HG02852 (cell line): ENCODE measurements at regions not wholly inside any gene's neighbourhood (a gene's known extent, or its start where the extent isn't known, plus 50 kb on each side); places are given as distances from the start of the nearest gene placed in this dataset.

Experiments used
- ATAC-seq: cut with Tn5 transposase; IDR thresholded peaks from one replicate; pipeline ENCODE4 v1.9.1; 2021; ENCODE audit warnings: mild to moderate bottlenecking, moderate library complexity; ENCODE audit not compliant: unreplicated experiment

GRCh38 chr15:35764661-35765519 lies 218.9 kb upstream of the DPH6 start:
- ATAC-seq = no peak

DNA sequence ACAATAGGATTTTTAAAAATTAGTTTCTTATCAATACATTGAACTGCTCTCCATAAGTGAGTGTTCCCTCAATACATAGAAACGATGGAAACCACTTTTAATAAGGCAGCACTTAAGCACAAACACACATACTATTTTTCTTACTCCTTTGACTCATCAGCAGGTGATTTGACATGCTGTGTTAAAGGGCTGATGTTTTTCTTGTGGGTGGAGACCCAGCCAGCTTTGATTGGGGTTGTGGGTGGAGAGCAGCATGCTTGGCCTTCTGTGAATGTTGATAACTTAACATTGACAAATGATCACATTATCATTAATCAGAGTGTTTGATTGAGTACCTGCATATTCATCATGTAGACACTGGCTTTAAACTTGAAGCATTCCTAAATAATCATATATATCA lies 223.0 kb upstream of the DPH6 start:
- no peak for ATAC-seq

- no peak for ATAC-seq
These were observed 223.7 kb upstream of the DPH6 start for GRCh38 chr15:35769656-35770055.

DNA sequence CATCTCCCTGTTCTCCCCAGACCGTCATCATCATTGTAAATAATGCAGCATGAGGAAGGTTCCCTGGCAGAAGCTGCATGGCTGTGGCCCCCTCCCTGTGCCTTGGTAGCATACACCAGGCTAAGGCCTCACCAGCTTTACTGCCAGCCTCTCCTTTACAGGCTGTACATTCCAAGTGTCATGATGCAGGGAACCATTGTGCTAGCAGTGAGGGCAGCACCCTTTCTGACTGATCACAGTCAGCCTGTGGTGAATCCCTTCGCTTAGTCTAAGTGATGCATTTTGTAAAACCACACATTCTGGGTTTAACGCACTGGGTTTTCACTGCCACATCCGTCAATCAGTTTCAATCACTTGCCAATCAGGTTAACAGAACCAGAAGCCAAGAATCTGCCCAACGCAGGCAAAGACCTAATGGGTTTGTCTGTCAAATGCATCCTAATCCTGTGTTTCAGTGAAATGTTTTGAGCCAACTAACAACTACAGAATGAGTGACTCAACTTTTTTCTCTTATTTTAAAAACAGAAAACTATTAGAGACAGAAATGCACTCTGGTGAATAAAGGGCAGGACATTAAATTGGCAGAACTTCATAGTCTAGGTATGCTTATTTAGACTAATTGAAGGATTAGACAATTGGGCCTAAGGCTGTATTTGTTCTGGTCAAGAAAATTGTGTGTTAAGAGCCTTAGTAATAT lies 225.9 kb upstream of the DPH6 start:
- no peak for ATAC-seq

GRCh38 chr15:35774653-35775052 lies 228.7 kb upstream of the DPH6 start:
- ATAC-seq = no peak

DNA sequence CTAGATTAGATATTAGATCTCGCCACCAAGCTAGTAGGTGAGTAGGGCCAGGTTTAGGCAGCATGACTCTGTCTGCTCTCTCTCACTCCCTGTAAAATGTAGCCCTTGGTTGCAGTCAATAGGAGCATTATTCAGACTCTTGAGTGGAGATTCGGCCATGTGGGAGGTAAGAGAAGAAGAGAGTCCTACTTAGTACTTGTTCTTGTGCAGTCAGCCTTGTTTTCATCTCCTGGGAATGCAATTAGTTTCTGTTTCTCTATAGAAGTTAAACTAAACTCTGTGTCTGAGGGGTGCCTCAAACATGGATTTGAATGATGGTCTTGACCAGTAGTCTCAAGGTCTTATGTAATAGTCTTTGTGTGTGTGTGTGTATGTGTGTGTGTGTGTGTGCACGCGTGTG lies 229.5 kb upstream of the DPH6 start:
- ATAC-seq = no peak

- no peak for ATAC-seq
These were observed 231.1 kb upstream of the DPH6 start for GRCh38 chr15:35777061-35777460.

GRCh38 chr15:35783203-35783602 lies 237.2 kb upstream of the DPH6 start:
- no peak for ATAC-seq

DNA sequence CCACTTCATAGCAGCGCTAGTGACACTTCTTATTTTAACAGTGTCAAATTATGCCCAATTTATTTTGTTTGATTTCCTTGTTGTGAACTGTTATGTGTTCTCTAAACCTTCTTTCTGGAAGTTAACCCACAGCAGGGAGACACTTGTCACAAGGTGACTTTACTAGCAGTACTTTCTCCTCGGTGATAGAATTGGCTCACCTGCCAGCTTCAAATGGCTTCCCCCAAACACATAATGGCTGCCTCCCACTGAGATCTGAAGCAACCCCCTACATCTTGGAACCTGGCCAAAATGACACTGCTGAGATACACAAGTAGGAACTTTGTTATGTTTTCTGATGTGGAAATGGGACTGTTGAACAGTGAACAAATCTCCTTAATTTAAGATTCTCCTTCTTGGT lies 238.8 kb upstream of the DPH6 start:
- ATAC-seq = no peak

GRCh38 chr15:35810007-35810406 lies 264.0 kb upstream of the DPH6 start:
- no peak for ATAC-seq

GRCh38 chr15:35813573-35813972 lies 267.6 kb upstream of the DPH6 start:
- ATAC-seq = no peak

- ATAC-seq = no peak
These were observed 272.9 kb upstream of the DPH6 start for GRCh38 chr15:35818846-35819245.

DNA sequence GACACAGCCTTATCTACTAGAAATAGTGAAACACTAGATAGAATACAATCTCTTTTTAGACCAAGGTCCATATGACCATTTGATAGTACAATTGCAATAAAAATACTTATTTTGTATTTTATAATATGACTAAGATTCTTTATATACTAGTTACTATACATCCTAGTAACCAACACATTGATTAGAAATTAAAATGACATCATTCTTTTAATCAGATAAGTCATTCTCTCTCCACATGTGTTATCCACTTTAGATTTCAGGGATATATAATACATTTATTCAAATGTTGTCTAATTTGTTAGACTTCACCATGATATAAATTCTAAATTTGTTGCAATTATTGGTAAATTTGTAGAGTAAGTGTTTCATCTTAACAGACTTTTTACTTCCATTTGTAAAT lies 276.2 kb upstream of the DPH6 start:
- no peak for ATAC-seq

DNA sequence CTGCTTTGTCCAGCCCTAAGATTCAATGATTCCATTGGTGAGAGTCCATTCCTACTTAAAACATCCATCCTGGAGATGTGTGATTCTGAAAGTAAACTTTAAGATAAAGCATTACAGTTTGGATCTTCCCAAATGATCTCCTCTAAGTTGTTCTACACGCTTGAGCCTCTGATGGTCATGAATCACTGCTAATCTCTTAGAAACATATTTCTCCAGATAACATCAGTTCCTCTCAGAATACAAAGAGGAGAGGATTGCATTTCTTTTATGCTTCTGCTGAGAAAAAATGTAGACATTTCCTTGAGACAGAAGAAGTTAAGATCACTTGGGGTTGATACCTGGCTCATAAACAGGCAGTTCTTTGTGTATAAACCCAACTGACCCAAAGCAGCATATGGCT lies 281.2 kb upstream of the DPH6 start:
- ATAC-seq = no peak

- no peak for ATAC-seq
These were observed 281.9 kb upstream of the DPH6 start for GRCh38 chr15:35827911-35828310.

GRCh38 chr15:35833581-35833980 lies 287.6 kb upstream of the DPH6 start:
- ATAC-seq = no peak

- no peak for ATAC-seq
These were observed 288.4 kb upstream of the DPH6 start for GRCh38 chr15:35834216-35834830.

GRCh38 chr15:35834866-35835265 lies 288.9 kb upstream of the DPH6 start:
- no peak for ATAC-seq

- ATAC-seq = no peak
These were observed 292.6 kb upstream of the DPH6 start for GRCh38 chr15:35838424-35839111.

GRCh38 chr15:35842631-35843030 lies 296.7 kb upstream of the DPH6 start:
- no peak for ATAC-seq

- ATAC-seq = no peak
These were observed 297.5 kb upstream of the DPH6 start for GRCh38 chr15:35843498-35843897.
